Dendritic cell treated with granulocyte-macrophage colony-stimulating factor and Interleukin-4, amounts not matched to agents 40 ng/mL and 50 ng/mL, for 4 days (primary cell): ENCODE measurements at regions not wholly inside any gene's neighbourhood (a gene's known extent, or its start where the extent isn't known, plus 50 kb on each side); places are given as distances from the start of the nearest gene placed in this dataset.
"Not testable (repeated sequence)": the region's sequence is repeated elsewhere in the genome, so short reads cannot be mapped to it uniquely, and the experiment has no call there.

Experiments used
- H3K27ac Mint-ChIP-seq: one replicate; pipeline ENCODE4 v1.8.0; 2022; ENCODE audit warnings: mild to moderate bottlenecking, mixed read lengths
- H3K27me3 Mint-ChIP-seq: one replicate; pipeline ENCODE4 v1.8.0; 2022; ENCODE audit warnings: mild to moderate bottlenecking, mixed read lengths
- H3K36me3 Mint-ChIP-seq: one replicate; pipeline ENCODE4 v1.8.0; 2022; ENCODE audit warnings: low read depth, mixed read lengths
- H3K4me1 Mint-ChIP-seq: one replicate; pipeline ENCODE4 v1.8.0; 2022; ENCODE audit warnings: low read depth, mixed read lengths
- H3K4me3 Mint-ChIP-seq: one replicate; pipeline ENCODE4 v1.8.0; 2022; ENCODE audit warnings: mild to moderate bottlenecking, moderate library complexity, mixed read lengths
- H3K9me3 Mint-ChIP-seq: one replicate; pipeline ENCODE4 v1.8.0; 2022; ENCODE audit warnings: mixed read lengths
- intact Hi-C: fragments of 100-400 bp; cut with micrococcal nuclease; formaldehyde crosslinking; loops from one replicate; pipeline ENCODE4 v1.15.0; 2022

DNA sequence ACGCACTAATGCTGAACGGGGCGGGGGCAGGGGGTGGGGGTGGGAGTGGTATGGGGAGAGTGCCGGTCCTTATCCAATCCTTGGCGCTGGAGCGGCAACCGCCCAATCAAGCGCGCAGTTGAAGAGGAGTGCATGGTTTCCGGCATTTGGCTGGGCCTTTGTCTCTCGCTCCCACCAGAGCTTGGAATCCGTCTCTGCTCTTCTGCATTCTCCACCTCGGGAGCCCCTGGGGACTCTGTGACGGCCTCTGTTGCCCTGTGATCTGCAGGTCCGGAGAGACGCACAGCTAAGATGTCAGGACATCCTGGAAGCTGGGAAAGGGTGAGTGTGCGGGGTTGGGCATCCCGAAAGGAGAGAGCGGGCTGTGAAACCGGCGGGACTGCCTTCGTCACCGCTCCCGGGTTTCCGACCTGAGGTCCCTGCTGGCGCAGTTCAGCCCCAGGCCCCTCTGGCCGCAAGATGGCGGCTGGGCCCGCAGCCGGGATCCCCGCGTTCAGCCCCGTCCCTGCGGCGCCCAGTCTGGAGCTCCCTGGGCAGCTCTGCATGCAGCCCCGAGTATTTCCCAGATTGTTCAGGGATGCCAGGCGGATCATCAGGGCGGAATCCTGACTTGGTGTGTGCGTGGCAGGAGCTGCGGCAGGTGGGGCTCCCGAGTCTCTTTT lies 53.6 kb upstream of the ZNF254 start:
- Mint-ChIP-seq H3K9me3 (no peaks in the 10 kb centered on the region), H3K27ac (peak overlapping the region; percentile 99), H3K27me3 (no peaks in the 10 kb centered on the region), H3K4me1 (peaks cover 31% of the 10 kb centered on the region), H3K4me3 (peak overlapping the region; percentile 100), H3K36me3 (peaks cover 35% of the 10 kb centered on the region)
- intact Hi-C loops, result loop anchor here (1.0 to 10.0 kb wide), 4 partner anchors 54 to 781 kb away; partner anchors contain the start of genes ZNF254, ZNF675 and ZNF724

DNA sequence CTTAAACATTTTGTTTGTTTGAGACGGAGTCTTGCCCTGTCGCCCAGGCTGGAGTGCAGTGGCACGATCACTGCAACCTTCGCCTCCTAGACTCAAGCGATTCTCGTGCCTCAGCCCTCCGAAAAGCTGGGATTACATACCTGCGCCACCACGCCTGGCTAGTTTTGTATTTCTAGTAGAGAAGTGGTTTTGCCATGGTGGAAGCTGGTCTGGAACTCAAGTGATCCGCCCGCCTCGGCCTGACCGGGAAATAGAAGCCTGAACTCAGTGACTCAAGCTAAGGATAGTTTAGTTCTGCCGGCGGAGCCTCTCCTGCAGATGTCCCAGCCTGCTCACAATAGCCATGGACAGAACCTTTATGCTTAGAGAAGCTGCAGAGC lies 53.0 kb upstream of the ZNF254 start:
- H3K27ac Mint-ChIP-seq, result peak overlapping the region; percentile 99
- H3K4me3 Mint-ChIP-seq, result peak overlapping the region; percentile 100
- H3K27me3 Mint-ChIP-seq, result no peaks in the 10 kb centered on the region
- peaks cover 31% of the 10 kb centered on the region for H3K4me1 Mint-ChIP-seq
- intact Hi-C loops, result loop anchor here (1.0 to 10.0 kb wide), 4 partner anchors 53 to 782 kb away; partner anchors contain the start of genes ZNF254, ZNF675 and ZNF724
- no peaks in the 10 kb centered on the region for H3K9me3 Mint-ChIP-seq
- H3K36me3 Mint-ChIP-seq, result peaks cover 40% of the 10 kb centered on the region

DNA sequence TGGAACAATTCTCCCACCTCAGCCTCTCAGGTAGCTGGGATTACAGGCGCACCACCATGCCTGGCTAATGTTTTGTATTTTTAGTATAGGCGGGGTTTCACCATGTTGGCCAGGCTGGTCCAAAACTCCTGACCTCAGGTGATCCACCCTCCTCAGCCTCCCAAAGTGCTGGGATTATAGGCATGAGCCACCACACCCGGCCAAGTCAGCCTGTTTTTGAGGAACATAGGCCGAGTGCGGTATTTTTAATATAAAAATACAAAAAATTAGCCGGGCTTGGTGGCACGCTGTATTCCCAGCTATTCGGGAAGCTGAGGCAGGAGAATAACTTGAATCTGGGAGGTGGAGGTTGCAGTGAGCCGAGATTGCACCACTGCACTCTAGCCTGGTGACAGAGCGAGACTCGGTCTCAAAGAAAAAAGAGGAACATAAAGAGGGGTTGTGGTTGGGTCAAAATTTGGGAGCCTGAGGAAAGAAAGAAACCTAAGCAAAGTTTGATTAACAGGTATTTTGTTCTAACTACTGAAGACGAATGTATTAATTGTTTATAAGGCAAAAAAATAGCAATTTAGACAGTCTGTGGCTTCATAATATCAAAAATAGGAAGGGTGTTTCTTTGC lies 51.6 kb upstream of the ZNF254 start:
- H3K4me3 Mint-ChIP-seq, result peak overlapping the region; percentile 7
- intact Hi-C loops, result loop anchor here (10.0 kb wide), 1 partner anchor 351 kb away; the partner anchor contains the start of gene ZNF675
- peaks cover 54% of the 10 kb centered on the region for H3K36me3 Mint-ChIP-seq
- H3K27me3 Mint-ChIP-seq, H3K9me3 Mint-ChIP-seq, H3K27ac Mint-ChIP-seq: not testable (repeated sequence)
- peaks cover 31% of the 10 kb centered on the region for H3K4me1 Mint-ChIP-seq
